HG03378 (cell line): ENCODE measurements at regions not wholly inside any gene's neighbourhood (a gene's known extent, or its start where the extent isn't known, plus 50 kb on each side); places are given as distances from the start of the nearest gene placed in this dataset.

ENCODE experiments used
- ATAC-seq: cut with Tn5 transposase; IDR thresholded peaks from one replicate; pipeline ENCODE4 v1.9.1; 2021; ENCODE audit warnings: mild to moderate bottlenecking, moderate library complexity; ENCODE audit not compliant: unreplicated experiment

- ATAC-seq, result no peak
Measured at GRCh38 chr14:99098199-99098598, 173.8 kb downstream of the BCL11B start.

DNA sequence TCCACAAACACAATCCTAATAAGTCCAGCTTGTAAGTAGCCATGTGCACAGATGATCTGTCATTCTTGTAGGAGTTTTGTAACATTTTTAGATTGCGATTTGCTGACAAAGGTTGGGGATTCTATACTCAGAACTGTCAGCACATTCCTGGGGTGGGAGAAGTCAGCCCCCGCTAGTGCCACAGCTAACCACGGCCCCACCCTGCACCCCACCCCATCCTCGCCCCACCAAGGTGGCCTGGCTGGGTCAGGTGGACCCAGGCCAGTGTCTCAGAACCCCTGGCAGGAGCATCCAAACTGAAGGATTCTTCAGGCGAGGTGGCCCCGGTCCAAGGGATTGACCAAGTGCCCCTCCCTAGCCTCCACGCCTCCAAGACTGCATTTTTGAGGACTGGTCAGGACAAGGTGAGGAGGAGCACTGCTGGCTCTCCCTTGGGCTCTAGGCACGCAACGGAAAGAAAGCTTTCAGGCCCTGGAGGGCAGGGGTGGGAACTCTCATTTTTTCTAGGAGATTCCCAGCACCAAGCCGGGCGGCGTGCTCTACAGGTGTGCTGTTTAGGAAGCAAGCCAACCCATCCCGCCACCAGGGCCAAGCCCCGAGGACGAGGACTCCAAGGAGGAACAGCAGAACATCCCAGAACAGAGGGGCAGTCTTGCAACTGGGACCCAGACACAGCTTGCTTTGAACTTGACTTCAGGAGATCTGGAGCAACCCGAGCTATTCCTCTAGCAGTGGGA, 172.8 kb downstream of the BCL11B start:
- ATAC-seq, result no peak

DNA sequence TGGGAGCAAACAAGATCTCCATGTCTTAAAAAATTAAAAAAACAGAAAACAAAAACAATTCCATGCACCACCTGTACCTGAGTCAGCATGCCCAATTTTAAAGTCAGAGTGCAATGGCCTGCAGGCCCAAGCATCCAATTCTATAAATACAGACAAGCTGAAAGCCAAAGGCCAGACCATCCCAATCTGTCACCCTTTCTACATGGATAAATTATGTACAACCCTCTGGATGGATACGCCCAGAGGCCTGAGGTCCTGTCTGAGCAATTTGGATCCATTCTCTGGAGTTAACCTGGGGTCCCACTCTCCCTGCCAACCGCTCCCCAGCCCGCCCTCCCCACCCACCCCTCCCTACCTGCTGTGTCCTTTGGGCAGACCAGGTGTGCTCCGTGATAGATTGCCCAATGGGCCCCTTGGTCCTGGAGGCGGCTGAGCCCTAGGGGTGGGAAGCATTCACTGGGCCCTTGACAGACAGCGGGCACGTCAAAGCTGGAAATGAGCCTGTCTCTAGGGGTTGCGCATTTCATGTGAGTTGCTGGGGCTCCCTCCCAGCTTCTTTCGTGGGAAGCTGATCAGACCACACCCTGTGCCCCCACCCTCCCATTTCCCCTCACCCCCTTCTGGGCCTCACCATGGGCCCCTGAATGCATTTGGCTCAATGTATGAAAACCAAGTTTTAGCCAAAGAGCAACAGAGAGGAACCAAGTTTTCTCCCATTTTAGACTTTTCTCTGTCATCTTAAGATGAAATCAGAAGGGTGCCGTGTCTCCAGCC, 171.3 kb downstream of the BCL11B start:
- no peak for ATAC-seq

- ATAC-seq, result no peak
Measured at GRCh38 chr14:99101855-99102461, 170.0 kb downstream of the BCL11B start.

DNA sequence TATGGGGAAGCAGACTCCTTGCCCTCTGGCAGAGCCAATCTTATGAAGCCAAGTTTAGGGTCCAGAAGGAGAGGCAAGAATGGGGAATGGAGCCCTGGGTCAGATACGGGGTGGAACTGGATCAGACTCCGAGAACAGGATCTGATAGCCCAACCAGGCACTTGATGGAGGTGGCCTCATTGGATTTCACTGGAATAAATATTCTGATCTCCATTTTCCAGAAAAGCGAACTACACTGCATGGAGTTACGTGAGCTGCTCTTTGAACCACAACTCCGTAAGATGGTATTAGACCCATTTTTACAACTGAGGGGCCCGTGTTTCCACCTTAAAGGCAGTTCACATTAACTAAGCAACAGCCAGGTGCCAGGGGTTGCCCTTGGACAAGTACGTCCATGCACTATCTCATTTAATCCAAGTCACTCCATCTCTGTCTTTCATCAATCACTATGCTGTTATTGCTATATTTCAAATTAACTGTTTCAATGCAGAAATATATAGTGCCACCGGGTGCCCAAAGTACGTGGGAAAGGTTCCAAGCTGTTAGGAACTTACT, 155.2 kb downstream of the BCL11B start:
- no peak for ATAC-seq

- ATAC-seq, result no peak
Measured at GRCh38 chr14:99117671-99118045, 154.3 kb downstream of the BCL11B start.

- no peak for ATAC-seq
Measured at GRCh38 chr14:99118046-99118721, 153.8 kb downstream of the BCL11B start.

- no peak for ATAC-seq
Measured at GRCh38 chr14:99118946-99119345, 153.1 kb downstream of the BCL11B start.
